ENCODE measurements at regions not wholly inside any gene's neighbourhood (a gene's known extent, or its start where the extent isn't known, plus 50 kb on each side); places are given as distances from the start of the nearest gene placed in this dataset.
A peak's percentile ranks its signal among the peaks of the same experiment; 100 is the strongest.

GRCh38 chr10:58109731-58110130 is 158.0 kb downstream of the IPMK start:
- Histone ChIP-seq H3K4me2 (ENCODE audit: insufficient read depth, low read length, poor library complexity, severe bottlenecking) (no peak overlapping the region), H3K4ac (ENCODE audit: low read length) (no peak overlapping the region), H4K8ac (ENCODE audit: low read depth, low read length) (no peak overlapping the region), H3K27ac (replicated peaks; ENCODE audit: low read length) (no peak overlapping the region), H3K23ac (ENCODE audit: low read depth, low read length, poor library complexity) (no peak overlapping the region), H3K9me3 (replicated peaks in 1 of 2; ENCODE audit: control insufficient read depth in 2 of 2, insufficient read depth in 1 of 2, low read depth in 1 of 2, low read length in 2 of 2) (peaks cover 0 to 1% of the 10 kb centered on the region in 2 donors), H2AK5ac (ENCODE audit: low read depth, low read length) (no peak overlapping the region), H2BK120ac (ENCODE audit: low read depth, low read length) (no peak overlapping the region), H3K4me3 (ENCODE audit: low read length in 2 of 2) (no peak overlapping the region), H3K36me3 (replicated peaks in 1 of 2; ENCODE audit: control insufficient read depth in 2 of 2, insufficient read depth in 2 of 2, low read length in 2 of 2) (no peaks in the 10 kb centered on the region), H3K18ac (ENCODE audit: low read length) (no peak overlapping the region), H2BK12ac (ENCODE audit: low read length) (no peak overlapping the region), H3K27me3 (ENCODE audit: control insufficient read depth in 3 of 3, insufficient read depth in 3 of 3, low read depth in 1 of 3, low read length in 3 of 3) (no peaks in the 10 kb centered on the region), H3K79me1 (ENCODE audit: low read depth, low read length) (no peaks in the 10 kb centered on the region), H3K14ac (ENCODE audit: low read length) (no peak overlapping the region), H3K9ac (ENCODE audit: low read depth, low read length, poor library complexity) (no peak overlapping the region), H2BK5ac (ENCODE audit: low read length) (no peak overlapping the region), H3K4me1 (ENCODE audit: control insufficient read depth in 2 of 2, insufficient read depth in 1 of 2, low read depth in 1 of 2, low read length in 2 of 2) (peaks cover 0 to 2% of the 10 kb centered on the region in 2 donors), H4K91ac (ENCODE audit: low read depth, low read length, poor library complexity) (no peak overlapping the region), H2AFZ (ENCODE audit: low read length) (no peak overlapping the region), H2BK15ac (ENCODE audit: low read length) (no peak overlapping the region)
- no CpG with 5 or more reads among the region's 3 CpGs for WGBS, 2 donors (ENCODE audit: extremely low coverage in 2 of 2, insufficient read length in 2 of 2, insufficient replicate concordance in 1 of 2)
- DNase-seq (ENCODE audit: low spot score): no peak

- WGBS, 2 donors (ENCODE audit: extremely low coverage in 2 of 2, insufficient read length in 2 of 2, insufficient replicate concordance in 1 of 2): no CpG with 5 or more reads among the region's 2 CpGs
- Histone ChIP-seq H3K4ac (ENCODE audit: low read length) (no peak overlapping the region), H4K91ac (ENCODE audit: low read depth, low read length, poor library complexity) (no peak overlapping the region), H3K4me2 (ENCODE audit: insufficient read depth, low read length, poor library complexity, severe bottlenecking) (no peak overlapping the region), H2BK12ac (ENCODE audit: low read length) (no peak overlapping the region), H2AK5ac (ENCODE audit: low read depth, low read length) (no peak overlapping the region), H4K8ac (ENCODE audit: low read depth, low read length) (no peak overlapping the region), H3K27me3 (ENCODE audit: control insufficient read depth in 3 of 3, insufficient read depth in 3 of 3, low read depth in 1 of 3, low read length in 3 of 3) (no peaks in the 10 kb centered on the region), H3K14ac (ENCODE audit: low read length) (no peak overlapping the region), H3K18ac (ENCODE audit: low read length) (no peak overlapping the region), H2BK120ac (ENCODE audit: low read depth, low read length) (no peak overlapping the region), H2AFZ (ENCODE audit: low read length) (no peak overlapping the region), H3K9ac (ENCODE audit: low read depth, low read length, poor library complexity) (no peak overlapping the region), H3K4me1 (ENCODE audit: control insufficient read depth in 2 of 2, insufficient read depth in 1 of 2, low read depth in 1 of 2, low read length in 2 of 2) (peaks cover 0 to 3% of the 10 kb centered on the region in 2 donors), H3K9me3 (replicated peaks in 1 of 2; ENCODE audit: control insufficient read depth in 2 of 2, insufficient read depth in 1 of 2, low read depth in 1 of 2, low read length in 2 of 2) (peaks cover 0 to 1% of the 10 kb centered on the region in 2 donors), H2BK5ac (ENCODE audit: low read length) (no peak overlapping the region), H3K4me3 (ENCODE audit: low read length in 2 of 2) (no peak overlapping the region), H3K79me1 (ENCODE audit: low read depth, low read length) (no peaks in the 10 kb centered on the region), H2BK15ac (ENCODE audit: low read length) (no peak overlapping the region), H3K27ac (replicated peaks; ENCODE audit: low read length) (no peak overlapping the region), H3K23ac (ENCODE audit: low read depth, low read length, poor library complexity) (no peak overlapping the region), H3K36me3 (replicated peaks in 1 of 2; ENCODE audit: control insufficient read depth in 2 of 2, insufficient read depth in 2 of 2, low read length in 2 of 2) (no peaks in the 10 kb centered on the region)
- no peak for DNase-seq (ENCODE audit: low spot score)
Measured at GRCh38 chr10:58107506-58107905, 160.2 kb downstream of the IPMK start.

GRCh38 chr10:58106211-58107035 is 161.3 kb downstream of the IPMK start:
- Histone ChIP-seq H3K4me3 (ENCODE audit: low read length in 2 of 2) (no peak overlapping the region), H3K27me3 (ENCODE audit: control insufficient read depth in 3 of 3, insufficient read depth in 3 of 3, low read depth in 1 of 3, low read length in 3 of 3) (no peaks in the 10 kb centered on the region), H3K14ac (ENCODE audit: low read length) (peak overlapping the region; percentile 32), H2AFZ (ENCODE audit: low read length) (no peak overlapping the region), H2BK5ac (ENCODE audit: low read length) (no peak overlapping the region), H2BK15ac (ENCODE audit: low read length) (no peak overlapping the region), H3K4ac (ENCODE audit: low read length) (no peak overlapping the region), H3K9ac (ENCODE audit: low read depth, low read length, poor library complexity) (no peak overlapping the region), H4K91ac (ENCODE audit: low read depth, low read length, poor library complexity) (no peak overlapping the region), H2BK120ac (ENCODE audit: low read depth, low read length) (no peak overlapping the region), H3K4me1 (ENCODE audit: control insufficient read depth in 2 of 2, insufficient read depth in 1 of 2, low read depth in 1 of 2, low read length in 2 of 2) (peaks cover 0 to 3% of the 10 kb centered on the region in 2 donors), H3K4me2 (ENCODE audit: insufficient read depth, low read length, poor library complexity, severe bottlenecking) (no peak overlapping the region), H3K79me1 (ENCODE audit: low read depth, low read length) (no peaks in the 10 kb centered on the region), H2BK12ac (ENCODE audit: low read length) (no peak overlapping the region), H3K27ac (replicated peaks; ENCODE audit: low read length) (no peak overlapping the region), H3K18ac (ENCODE audit: low read length) (peak overlapping the region; percentile 2), H3K36me3 (replicated peaks in 1 of 2; ENCODE audit: control insufficient read depth in 2 of 2, insufficient read depth in 2 of 2, low read length in 2 of 2) (no peaks in the 10 kb centered on the region), H3K23ac (ENCODE audit: low read depth, low read length, poor library complexity) (peak overlapping the region; percentile 53), H4K8ac (ENCODE audit: low read depth, low read length) (no peak overlapping the region), H3K9me3 (replicated peaks in 1 of 2; ENCODE audit: control insufficient read depth in 2 of 2, insufficient read depth in 1 of 2, low read depth in 1 of 2, low read length in 2 of 2) (peaks cover 0 to 1% of the 10 kb centered on the region in 2 donors), H2AK5ac (ENCODE audit: low read depth, low read length) (no peak overlapping the region)
- DNase-seq (ENCODE audit: low spot score): no peak
- WGBS, 2 donors (ENCODE audit: extremely low coverage in 2 of 2, insufficient read length in 2 of 2, insufficient replicate concordance in 1 of 2): no CpG with 5 or more reads among the region's 40 CpGs

- H3K4me1 ChIP-seq (ENCODE audit: control insufficient read depth in 2 of 2, insufficient read depth in 1 of 2, low read depth in 1 of 2, low read length in 2 of 2): peaks cover 0 to 3% of the 10 kb centered on the region in 2 donors
- peaks cover 0 to 1% of the 10 kb centered on the region in 2 donors for H3K9me3 ChIP-seq (replicated peaks in 1 of 2; ENCODE audit: control insufficient read depth in 2 of 2, insufficient read depth in 1 of 2, low read depth in 1 of 2, low read length in 2 of 2)
- H3K36me3 ChIP-seq (replicated peaks in 1 of 2; ENCODE audit: control insufficient read depth in 2 of 2, insufficient read depth in 2 of 2, low read length in 2 of 2): no peaks in the 10 kb centered on the region
- H2BK120ac ChIP-seq (ENCODE audit: low read depth, low read length): no peak overlapping the region
- H3K4me2 ChIP-seq (ENCODE audit: insufficient read depth, low read length, poor library complexity, severe bottlenecking): no peak overlapping the region
- H3K18ac ChIP-seq (ENCODE audit: low read length): no peak overlapping the region
- DNase-seq (ENCODE audit: low spot score): no peak
- no peaks in the 10 kb centered on the region for H3K79me1 ChIP-seq (ENCODE audit: low read depth, low read length)
- no peak overlapping the region for H2AK5ac ChIP-seq (ENCODE audit: low read depth, low read length)
- no peak overlapping the region for H4K91ac ChIP-seq (ENCODE audit: low read depth, low read length, poor library complexity)
- no peak overlapping the region for H3K14ac ChIP-seq (ENCODE audit: low read length)
- no peak overlapping the region for H3K9ac ChIP-seq (ENCODE audit: low read depth, low read length, poor library complexity)
- no peak overlapping the region for H2BK12ac ChIP-seq (ENCODE audit: low read length)
- peak overlapping the region; percentile 21 for H3K27ac ChIP-seq (replicated peaks; ENCODE audit: low read length)
- H3K4me3 ChIP-seq (ENCODE audit: low read length in 2 of 2): no peak overlapping the region
- H2BK5ac ChIP-seq (ENCODE audit: low read length): no peak overlapping the region
- no peaks in the 10 kb centered on the region for H3K27me3 ChIP-seq (ENCODE audit: control insufficient read depth in 3 of 3, insufficient read depth in 3 of 3, low read depth in 1 of 3, low read length in 3 of 3)
- H2AFZ ChIP-seq (ENCODE audit: low read length): no peak overlapping the region
- H4K8ac ChIP-seq (ENCODE audit: low read depth, low read length): no peak overlapping the region
- no peak overlapping the region for H3K4ac ChIP-seq (ENCODE audit: low read length)
- H3K23ac ChIP-seq (ENCODE audit: low read depth, low read length, poor library complexity): no peak overlapping the region
- no peak overlapping the region for H2BK15ac ChIP-seq (ENCODE audit: low read length)
Measured at GRCh38 chr10:58104351-58104751, 163.3 kb downstream of the IPMK start.
